ENCODE measurements at regions not wholly inside any gene's neighbourhood (a gene's known extent, or its start where the extent isn't known, plus 50 kb on each side); places are given as distances from the start of the nearest gene placed in this dataset.

DNA sequence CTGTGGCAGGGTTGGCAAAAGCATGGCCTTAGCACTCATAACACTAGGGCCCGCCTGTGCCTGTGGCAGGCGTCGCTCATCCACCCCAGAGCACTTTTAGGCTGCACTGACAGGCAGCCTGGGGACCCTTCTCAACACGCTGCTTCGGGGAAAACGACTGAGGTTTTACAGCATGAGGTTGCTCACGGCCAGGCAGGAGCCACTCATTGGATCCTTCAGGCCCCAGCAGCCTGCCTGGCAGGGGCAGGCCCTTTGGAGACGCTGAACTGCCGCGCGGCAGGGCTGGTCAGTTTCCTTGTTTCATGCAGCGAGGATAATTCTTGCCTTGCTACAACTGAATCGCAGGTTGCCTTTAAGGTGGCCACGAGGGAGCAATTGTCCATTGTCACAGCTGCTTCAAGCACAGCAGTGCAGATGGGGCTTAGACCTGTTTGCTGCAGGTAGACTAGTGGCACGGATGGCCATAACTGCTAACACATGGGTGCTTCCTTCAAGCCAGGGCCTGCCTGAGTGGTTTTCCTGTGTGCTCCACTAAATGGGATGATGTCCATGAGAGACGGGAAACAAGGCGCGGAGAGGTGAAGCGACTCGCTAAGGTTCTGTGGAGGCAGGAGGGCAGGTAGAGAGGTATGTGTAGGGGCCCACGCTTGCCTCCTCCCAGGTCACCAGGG is 49.9 kb upstream of the HS6ST1 start:
- DNase-seq (ENCODE audit: low read depth in 1 of 2, low spot score in 1 of 2), result no peak
- Histone ChIP-seq H3K4me3 (replicated peaks; ENCODE audit: insufficient read depth, low read length) (no peak overlapping the region), H3K27me3 (ENCODE audit: insufficient read depth, poor library complexity, severe bottlenecking) (no peaks in the 10 kb centered on the region), H3K27ac (replicated peaks) (no peak overlapping the region)
- TF ChIP-seq, protein P1, sequence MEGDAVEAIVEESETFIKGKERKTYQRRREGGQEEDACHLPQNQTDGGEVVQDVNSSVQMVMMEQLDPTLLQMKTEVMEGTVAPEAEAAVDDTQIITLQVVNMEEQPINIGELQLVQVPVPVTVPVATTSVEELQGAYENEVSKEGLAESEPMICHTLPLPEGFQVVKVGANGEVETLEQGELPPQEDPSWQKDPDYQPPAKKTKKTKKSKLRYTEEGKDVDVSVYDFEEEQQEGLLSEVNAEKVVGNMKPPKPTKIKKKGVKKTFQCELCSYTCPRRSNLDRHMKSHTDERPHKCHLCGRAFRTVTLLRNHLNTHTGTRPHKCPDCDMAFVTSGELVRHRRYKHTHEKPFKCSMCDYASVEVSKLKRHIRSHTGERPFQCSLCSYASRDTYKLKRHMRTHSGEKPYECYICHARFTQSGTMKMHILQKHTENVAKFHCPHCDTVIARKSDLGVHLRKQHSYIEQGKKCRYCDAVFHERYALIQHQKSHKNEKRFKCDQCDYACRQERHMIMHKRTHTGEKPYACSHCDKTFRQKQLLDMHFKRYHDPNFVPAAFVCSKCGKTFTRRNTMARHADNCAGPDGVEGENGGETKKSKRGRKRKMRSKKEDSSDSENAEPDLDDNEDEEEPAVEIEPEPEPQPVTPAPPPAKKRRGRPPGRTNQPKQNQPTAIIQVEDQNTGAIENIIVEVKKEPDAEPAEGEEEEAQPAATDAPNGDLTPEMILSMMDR (IDR thresholded peaks at IDR 0.05; ENCODE audit: insufficient read depth, low read length), result no peak
- TF ChIP-seq SPI1 (IDR thresholded peaks at IDR 0.05; ENCODE audit: borderline replicate concordance, low read depth) (no peak), GABPA (IDR thresholded peaks at IDR 0.05; ENCODE audit: low read depth) (no peak)

DNA sequence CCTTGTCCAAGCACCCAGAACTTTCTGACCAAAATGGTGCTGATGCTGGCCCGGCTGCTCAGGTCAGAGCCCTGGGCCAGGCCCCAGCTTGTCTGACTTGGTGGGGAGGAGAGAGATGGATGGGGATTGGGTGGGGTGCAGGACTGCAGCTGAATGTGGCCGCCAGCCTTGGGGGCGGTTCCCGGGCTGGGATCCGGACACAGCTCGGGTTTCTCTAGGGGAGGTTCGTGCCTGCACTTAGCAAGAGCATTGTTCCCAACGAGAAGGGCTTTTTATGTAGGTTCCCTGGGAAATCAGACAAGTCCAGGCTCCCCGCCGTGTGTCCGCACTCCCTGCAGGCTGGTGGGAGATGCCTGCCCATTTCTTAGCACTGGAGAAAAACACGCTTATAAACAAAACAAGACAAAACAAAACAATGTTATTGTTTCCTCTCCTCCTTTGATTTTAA is 50.5 kb upstream of the HS6ST1 start:
- TF ChIP-seq, protein P2, sequence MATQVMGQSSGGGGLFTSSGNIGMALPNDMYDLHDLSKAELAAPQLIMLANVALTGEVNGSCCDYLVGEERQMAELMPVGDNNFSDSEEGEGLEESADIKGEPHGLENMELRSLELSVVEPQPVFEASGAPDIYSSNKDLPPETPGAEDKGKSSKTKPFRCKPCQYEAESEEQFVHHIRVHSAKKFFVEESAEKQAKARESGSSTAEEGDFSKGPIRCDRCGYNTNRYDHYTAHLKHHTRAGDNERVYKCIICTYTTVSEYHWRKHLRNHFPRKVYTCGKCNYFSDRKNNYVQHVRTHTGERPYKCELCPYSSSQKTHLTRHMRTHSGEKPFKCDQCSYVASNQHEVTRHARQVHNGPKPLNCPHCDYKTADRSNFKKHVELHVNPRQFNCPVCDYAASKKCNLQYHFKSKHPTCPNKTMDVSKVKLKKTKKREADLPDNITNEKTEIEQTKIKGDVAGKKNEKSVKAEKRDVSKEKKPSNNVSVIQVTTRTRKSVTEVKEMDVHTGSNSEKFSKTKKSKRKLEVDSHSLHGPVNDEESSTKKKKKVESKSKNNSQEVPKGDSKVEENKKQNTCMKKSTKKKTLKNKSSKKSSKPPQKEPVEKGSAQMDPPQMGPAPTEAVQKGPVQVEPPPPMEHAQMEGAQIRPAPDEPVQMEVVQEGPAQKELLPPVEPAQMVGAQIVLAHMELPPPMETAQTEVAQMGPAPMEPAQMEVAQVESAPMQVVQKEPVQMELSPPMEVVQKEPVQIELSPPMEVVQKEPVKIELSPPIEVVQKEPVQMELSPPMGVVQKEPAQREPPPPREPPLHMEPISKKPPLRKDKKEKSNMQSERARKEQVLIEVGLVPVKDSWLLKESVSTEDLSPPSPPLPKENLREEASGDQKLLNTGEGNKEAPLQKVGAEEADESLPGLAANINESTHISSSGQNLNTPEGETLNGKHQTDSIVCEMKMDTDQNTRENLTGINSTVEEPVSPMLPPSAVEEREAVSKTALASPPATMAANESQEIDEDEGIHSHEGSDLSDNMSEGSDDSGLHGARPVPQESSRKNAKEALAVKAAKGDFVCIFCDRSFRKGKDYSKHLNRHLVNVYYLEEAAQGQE (IDR thresholded peaks at IDR 0.05; ENCODE audit: insufficient replicate concordance, low read depth), result no peak
- no peak for TF ChIP-seq GABPA (IDR thresholded peaks at IDR 0.05; ENCODE audit: low read depth)
- TF ChIP-seq, protein P1 (IDR thresholded peaks at IDR 0.05; ENCODE audit: insufficient read depth, low read length), result no peak
- no peak for TF ChIP-seq SPI1 (IDR thresholded peaks at IDR 0.05; ENCODE audit: borderline replicate concordance, low read depth)
- no peak for TF ChIP-seq POLR2AphosphoS5 (IDR thresholded peaks at IDR 0.05; ENCODE audit: low read depth)
- H3K27ac ChIP-seq (replicated peaks), result no peak overlapping the region
- H3K27me3 ChIP-seq (ENCODE audit: insufficient read depth, poor library complexity, severe bottlenecking), result no peaks in the 10 kb centered on the region
- no peak for DNase-seq (ENCODE audit: low read depth in 1 of 2, low spot score in 1 of 2)
- H3K4me3 ChIP-seq (replicated peaks; ENCODE audit: insufficient read depth, low read length), result no peak overlapping the region

DNA sequence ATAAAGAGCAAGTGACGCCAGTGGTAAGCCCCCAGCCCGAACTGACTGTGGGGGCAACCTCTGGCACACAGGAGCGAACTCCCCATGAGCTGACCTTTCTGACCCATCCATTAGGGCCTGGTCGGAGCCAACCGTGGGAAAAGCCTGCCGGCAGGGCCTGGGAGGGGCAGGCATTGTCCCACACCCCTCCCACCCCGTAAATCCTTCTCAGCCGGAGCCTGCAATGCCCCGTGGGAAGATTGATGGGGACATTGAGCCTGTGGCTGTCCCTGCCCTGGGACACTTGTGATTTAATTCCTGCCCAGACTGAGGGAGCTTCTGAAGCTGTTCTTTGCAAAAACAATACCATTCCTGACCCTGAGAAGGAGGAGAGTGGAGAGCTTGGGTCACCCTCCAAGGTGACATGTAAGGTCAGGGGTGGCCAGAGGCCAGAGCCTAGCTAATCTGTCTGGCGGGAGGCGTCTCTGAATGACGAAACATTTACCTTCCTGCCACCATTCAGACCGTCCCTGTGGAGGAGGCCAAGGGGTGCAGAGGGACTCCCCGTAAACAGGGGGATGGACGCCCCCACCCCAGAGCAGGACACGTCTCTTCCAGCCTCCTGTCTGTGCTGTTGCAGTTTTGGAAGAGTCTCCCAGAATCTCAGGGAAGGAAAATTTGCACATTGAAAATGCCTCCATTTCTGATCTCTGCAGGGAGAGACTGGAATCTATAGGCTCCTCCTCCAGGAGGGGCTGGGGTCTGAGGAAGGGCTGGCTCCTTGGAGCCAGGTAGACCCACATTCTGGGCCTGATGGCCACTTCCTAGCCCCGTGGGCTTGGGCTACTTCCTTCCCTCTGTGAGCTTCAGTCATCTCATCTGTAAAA is 51.2 kb upstream of the HS6ST1 start:
- Histone ChIP-seq H3K27ac (replicated peaks) (no peak overlapping the region), H3K27me3 (ENCODE audit: insufficient read depth, poor library complexity, severe bottlenecking) (no peaks in the 10 kb centered on the region), H3K4me3 (replicated peaks; ENCODE audit: insufficient read depth, low read length) (no peak overlapping the region)
- no peak for TF ChIP-seq GABPA (IDR thresholded peaks at IDR 0.05; ENCODE audit: low read depth)
- no peak for TF ChIP-seq POLR2AphosphoS5 (IDR thresholded peaks at IDR 0.05; ENCODE audit: low read depth)
- TF ChIP-seq, protein P1 (IDR thresholded peaks at IDR 0.05; ENCODE audit: insufficient read depth, low read length), result no peak
- no peak for TF ChIP-seq SPI1 (IDR thresholded peaks at IDR 0.05; ENCODE audit: borderline replicate concordance, low read depth)
- TF ChIP-seq, protein P2 (IDR thresholded peaks at IDR 0.05; ENCODE audit: insufficient replicate concordance, low read depth), result no peak
- no peak for DNase-seq (ENCODE audit: low read depth in 1 of 2, low spot score in 1 of 2)

Measured in HL-60 (cell line).